Thyroid gland (tissue), 4 donors: ENCODE measurements at regions not wholly inside any gene's neighbourhood (a gene's known extent, or its start where the extent isn't known, plus 50 kb on each side); places are given as distances from the start of the nearest gene placed in this dataset.

ENCODE experiments used
- DNase-seq, 2 donors: peaks; one replicate each; pipeline ENCODE4 v3.0.0-alpha.2; 2019
- H3K27ac ChIP-seq, 3 donors: fragments of 200-600 bp; sonication (generic); 1 replicate in 2 of 3; 2 replicates in 1 of 3; pipeline ENCODE4 v1.5.1; 2016 to 2019; ENCODE audit warnings: mild to moderate bottlenecking in 1 of 3, moderate library complexity in 1 of 3
- H3K27me3 ChIP-seq: fragments of 200-600 bp; sonication (generic); one replicate; pipeline ENCODE4 v1.5.1; 2019
- H3K36me3 ChIP-seq, 2 donors: fragments of 200-600 bp; sonication (generic); one replicate each; pipeline ENCODE4 v1.5.1; 2016 to 2019
- H3K4me1 ChIP-seq, 2 donors: fragments of 200-600 bp; sonication (generic); one replicate each; pipeline ENCODE4 v1.5.1; 2017 to 2019
- H3K4me3 ChIP-seq, 3 donors: fragments of 200-600 bp; sonication (generic); replicated peaks in 1 of 3; 1 replicate in 2 of 3; 2 replicates in 1 of 3; pipeline ENCODE4 v1.5.1; 2016; ENCODE audit warnings: mild to moderate bottlenecking in 1 of 3
- H3K9me3 ChIP-seq: fragments of 200-600 bp; sonication (generic); one replicate; pipeline ENCODE4 v1.5.1; 2017
- POLR2A ChIP-seq, 2 donors: fragments of 450-650 bp; IDR thresholded peaks; one replicate each; pipeline ENCODE4 v1.6.1; 2017; ENCODE audit warnings: antibody characterized with exemption in 2 of 2, mild to moderate bottlenecking in 2 of 2, moderate library complexity in 1 of 2
- WGBS, 2 donors: methylation state at CpG; one replicate each; pipeline ENCODE4 v1.1.5; 2017; 5-methylcytosine and 5-hydroxymethylcytosine counted together
- intact Hi-C: fragments of 100-400 bp; cut with DNase I; formaldehyde crosslinking; loops from one replicate; pipeline ENCODE4 v1.15.1; 2023
- TF ChIP-seq, protein P1 (sequence below), 6 experiments: fragments of 200-600 bp in 3 of 6; fragments of 450-650 bp in 3 of 6; sonication (generic) in 3 of 6; IDR thresholded peaks; one replicate each; pipeline ENCODE4 v1.5.1; 2016 to 2019; ENCODE audit warnings: antibody characterized with exemption in 6 of 6, mild to moderate bottlenecking in 2 of 6, inconsistent platforms in 1 of 6, moderate library complexity in 1 of 6

- TF ChIP-seq, protein P1, sequence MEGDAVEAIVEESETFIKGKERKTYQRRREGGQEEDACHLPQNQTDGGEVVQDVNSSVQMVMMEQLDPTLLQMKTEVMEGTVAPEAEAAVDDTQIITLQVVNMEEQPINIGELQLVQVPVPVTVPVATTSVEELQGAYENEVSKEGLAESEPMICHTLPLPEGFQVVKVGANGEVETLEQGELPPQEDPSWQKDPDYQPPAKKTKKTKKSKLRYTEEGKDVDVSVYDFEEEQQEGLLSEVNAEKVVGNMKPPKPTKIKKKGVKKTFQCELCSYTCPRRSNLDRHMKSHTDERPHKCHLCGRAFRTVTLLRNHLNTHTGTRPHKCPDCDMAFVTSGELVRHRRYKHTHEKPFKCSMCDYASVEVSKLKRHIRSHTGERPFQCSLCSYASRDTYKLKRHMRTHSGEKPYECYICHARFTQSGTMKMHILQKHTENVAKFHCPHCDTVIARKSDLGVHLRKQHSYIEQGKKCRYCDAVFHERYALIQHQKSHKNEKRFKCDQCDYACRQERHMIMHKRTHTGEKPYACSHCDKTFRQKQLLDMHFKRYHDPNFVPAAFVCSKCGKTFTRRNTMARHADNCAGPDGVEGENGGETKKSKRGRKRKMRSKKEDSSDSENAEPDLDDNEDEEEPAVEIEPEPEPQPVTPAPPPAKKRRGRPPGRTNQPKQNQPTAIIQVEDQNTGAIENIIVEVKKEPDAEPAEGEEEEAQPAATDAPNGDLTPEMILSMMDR (IDR thresholded peaks at IDR 0.05) = no peak
- TF ChIP-seq POLR2A (IDR thresholded peaks at IDR 0.05) = no peak
Observed at GRCh38 chr22:49185312-49185969, 642.2 kb downstream of the BRD1 start.

GRCh38 chr22:49184736-49185135, 642.9 kb downstream of the BRD1 start:
- H3K27ac ChIP-seq = no peak overlapping the region
- no peaks in the 10 kb centered on the region for H3K36me3 ChIP-seq
- no peaks in the 10 kb centered on the region for H3K4me1 ChIP-seq
- H3K4me3 ChIP-seq = no peak overlapping the region
- DNase-seq = no peak
- no peaks in the 10 kb centered on the region for H3K27me3 ChIP-seq
- H3K9me3 ChIP-seq = no peaks in the 10 kb centered on the region
- WGBS, 2 donors = 88 to 90% methylated on average over 15 of the region's 15 CpGs
- intact Hi-C loops = no loop called here
- TF ChIP-seq, protein P1 (IDR thresholded peaks at IDR 0.05) = no peak
- TF ChIP-seq POLR2A (IDR thresholded peaks at IDR 0.05) = no peak

More at GRCh38 chr22:49185312-49185969, 642.2 kb downstream of the BRD1 start:
- no peaks in the 10 kb centered on the region for H3K36me3 ChIP-seq
- H3K4me3 ChIP-seq = no peak overlapping the region
- 78 to 82% methylated on average over 4 of the region's 4 CpGs for WGBS, 2 donors
- H3K9me3 ChIP-seq = no peaks in the 10 kb centered on the region
- intact Hi-C loops = no loop called here
- H3K4me1 ChIP-seq = no peaks in the 10 kb centered on the region
- no peak for DNase-seq
- H3K27me3 ChIP-seq = no peaks in the 10 kb centered on the region
- no peak overlapping the region for H3K27ac ChIP-seq

GRCh38 chr22:49183826-49184216, 643.9 kb downstream of the BRD1 start:
- Histone ChIP-seq H3K4me1 (no peaks in the 10 kb centered on the region), H3K36me3 (no peaks in the 10 kb centered on the region), H3K27ac (no peak overlapping the region), H3K9me3 (no peaks in the 10 kb centered on the region), H3K4me3 (no peak overlapping the region), H3K27me3 (no peaks in the 10 kb centered on the region)
- DNase-seq = no peak
- intact Hi-C loops = no loop called here
- WGBS, 2 donors = 73 to 83% methylated on average over 21 to 26 of the region's 26 CpGs
- TF ChIP-seq POLR2A (IDR thresholded peaks at IDR 0.05) = no peak
- TF ChIP-seq, protein P1 (IDR thresholded peaks at IDR 0.05) = no peak

DNA sequence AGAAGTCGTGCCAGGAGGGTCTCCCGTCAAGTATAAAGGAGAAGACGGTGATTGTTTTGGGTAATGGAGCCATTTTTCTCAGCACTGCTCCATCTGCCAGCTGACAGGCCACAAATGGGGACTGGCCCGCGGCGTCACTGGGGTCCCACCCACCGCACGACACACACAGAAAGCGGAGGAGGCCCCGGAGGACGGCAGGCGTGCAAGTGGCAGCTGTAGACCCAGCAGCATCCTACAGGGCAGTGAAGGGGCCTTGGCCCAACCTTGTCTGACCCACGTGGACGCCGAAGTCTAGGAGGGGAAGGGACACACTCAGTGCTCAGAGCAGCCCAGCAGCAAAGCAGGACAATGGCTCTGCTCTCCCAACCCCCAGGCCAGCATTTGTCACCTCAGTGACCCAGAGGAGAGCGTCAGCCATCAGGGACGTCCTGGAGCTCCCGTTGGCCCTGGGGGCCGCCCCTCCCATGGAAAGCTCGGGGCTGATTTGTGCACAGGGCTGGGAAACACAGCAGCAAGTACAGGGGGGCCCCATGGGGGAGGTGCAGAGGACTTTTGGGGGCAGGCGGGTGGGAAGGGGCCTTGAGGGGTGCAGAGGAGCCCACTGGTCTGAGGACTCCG, 644.4 kb downstream of the BRD1 start:
- intact Hi-C loops = no loop called here
- no peak overlapping the region for H3K27ac ChIP-seq
- H3K36me3 ChIP-seq = no peaks in the 10 kb centered on the region
- no peaks in the 10 kb centered on the region for H3K4me1 ChIP-seq
- DNase-seq = no peak
- no peak for TF ChIP-seq POLR2A (IDR thresholded peaks at IDR 0.05)
- TF ChIP-seq, protein P1 (IDR thresholded peaks at IDR 0.05) = no peak
- no peak overlapping the region for H3K4me3 ChIP-seq
- no peaks in the 10 kb centered on the region for H3K27me3 ChIP-seq
- 69 to 71% methylated on average over 19 to 20 of the region's 22 CpGs for WGBS, 2 donors
- H3K9me3 ChIP-seq = no peaks in the 10 kb centered on the region

- DNase-seq = no peak
- Histone ChIP-seq H3K4me3 (no peak overlapping the region), H3K27ac (no peak overlapping the region), H3K27me3 (no peaks in the 10 kb centered on the region), H3K4me1 (no peaks in the 10 kb centered on the region), H3K36me3 (no peaks in the 10 kb centered on the region), H3K9me3 (no peaks in the 10 kb centered on the region)
- intact Hi-C loops = no loop called here
- WGBS, 2 donors = 88 to 89% methylated on average over 20 of the region's 20 CpGs
- TF ChIP-seq POLR2A (IDR thresholded peaks at IDR 0.05) = no peak
- TF ChIP-seq, protein P1 (IDR thresholded peaks at IDR 0.05) = no peak
Observed at GRCh38 chr22:49182416-49182815, 645.3 kb downstream of the BRD1 start.
